Bronchial epithelial cell (primary cell): ENCODE measurements at regions not wholly inside any gene's neighbourhood (a gene's known extent, or its start where the extent isn't known, plus 50 kb on each side); places are given as distances from the start of the nearest gene placed in this dataset.
"Not testable (repeated sequence)": the region's sequence is repeated elsewhere in the genome, so short reads cannot be mapped to it uniquely, and the experiment has no call there.

Experiments
- DNase-seq: peaks from one replicate; pipeline ENCODE4 v3.0.0-alpha.2; 2010; ENCODE audit warnings: low read depth
- FAIRE-seq: peaks from 2 replicates; lab custom pipeline; 2011; peaks lifted over from hg19 to GRCh38; lab: Jason Lieb, UNC
- H3K27me3 ChIP-seq: 2 replicates; pipeline ENCODE4 v1.5.1; 2011; ENCODE audit warnings: low read length; ENCODE audit not compliant: control insufficient read depth, insufficient read depth
- H3K36me3 ChIP-seq: 2 replicates; pipeline ENCODE4 v1.5.1; 2011; ENCODE audit warnings: low read length; ENCODE audit not compliant: control insufficient read depth, insufficient read depth
- H3K4me3 ChIP-seq: 2 replicates; pipeline ENCODE4 v1.5.1; 2011; ENCODE audit warnings: mild to moderate bottlenecking, low read depth, low read length, control low read depth
- TF ChIP-seq, protein P1 (sequence below): IDR thresholded peaks from 2 replicates; pipeline ENCODE4 v1.5.1; 2011; ENCODE audit warnings: mild to moderate bottlenecking, moderate library complexity, low read length, control low read depth, inconsistent platforms; ENCODE audit not compliant: insufficient read depth, severe bottlenecking

DNA sequence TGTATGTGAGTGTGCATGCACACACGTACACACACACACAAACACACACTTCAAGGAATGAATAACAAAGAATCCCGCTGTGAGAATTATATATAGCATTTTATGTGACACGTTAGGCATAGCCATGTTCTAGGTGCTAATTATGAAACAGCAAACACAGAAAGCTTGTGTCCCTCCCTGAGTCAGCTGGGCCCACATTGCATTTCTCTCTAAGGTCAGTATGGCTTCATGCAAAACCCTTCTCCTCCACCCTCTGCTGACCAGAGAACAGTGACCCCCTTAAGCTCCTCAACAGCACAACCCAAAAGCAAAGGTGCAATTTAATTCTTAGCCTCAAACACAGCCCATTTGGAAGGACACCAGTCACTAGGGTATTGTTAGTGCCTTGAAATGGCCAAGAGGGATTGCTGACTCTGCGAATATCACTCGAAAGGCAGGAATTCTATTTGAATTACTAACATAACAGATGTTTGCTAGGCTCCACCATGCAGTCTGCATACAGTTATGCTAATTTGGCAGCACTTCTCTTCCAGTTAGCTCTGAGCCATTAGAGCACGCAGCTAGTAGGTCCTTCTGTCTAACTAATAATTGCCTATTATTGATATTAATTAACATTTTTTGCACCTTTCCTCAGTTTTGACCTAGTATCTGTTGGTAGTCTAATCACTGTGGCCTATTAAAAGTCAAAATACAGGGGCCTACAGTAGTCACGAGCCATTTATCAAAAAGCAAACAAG is 149.0 kb downstream of the LNPK start:
- FAIRE-seq, result no peak
- DNase-seq, result no peak
- TF ChIP-seq, protein P1, sequence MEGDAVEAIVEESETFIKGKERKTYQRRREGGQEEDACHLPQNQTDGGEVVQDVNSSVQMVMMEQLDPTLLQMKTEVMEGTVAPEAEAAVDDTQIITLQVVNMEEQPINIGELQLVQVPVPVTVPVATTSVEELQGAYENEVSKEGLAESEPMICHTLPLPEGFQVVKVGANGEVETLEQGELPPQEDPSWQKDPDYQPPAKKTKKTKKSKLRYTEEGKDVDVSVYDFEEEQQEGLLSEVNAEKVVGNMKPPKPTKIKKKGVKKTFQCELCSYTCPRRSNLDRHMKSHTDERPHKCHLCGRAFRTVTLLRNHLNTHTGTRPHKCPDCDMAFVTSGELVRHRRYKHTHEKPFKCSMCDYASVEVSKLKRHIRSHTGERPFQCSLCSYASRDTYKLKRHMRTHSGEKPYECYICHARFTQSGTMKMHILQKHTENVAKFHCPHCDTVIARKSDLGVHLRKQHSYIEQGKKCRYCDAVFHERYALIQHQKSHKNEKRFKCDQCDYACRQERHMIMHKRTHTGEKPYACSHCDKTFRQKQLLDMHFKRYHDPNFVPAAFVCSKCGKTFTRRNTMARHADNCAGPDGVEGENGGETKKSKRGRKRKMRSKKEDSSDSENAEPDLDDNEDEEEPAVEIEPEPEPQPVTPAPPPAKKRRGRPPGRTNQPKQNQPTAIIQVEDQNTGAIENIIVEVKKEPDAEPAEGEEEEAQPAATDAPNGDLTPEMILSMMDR, result no peak

DNA sequence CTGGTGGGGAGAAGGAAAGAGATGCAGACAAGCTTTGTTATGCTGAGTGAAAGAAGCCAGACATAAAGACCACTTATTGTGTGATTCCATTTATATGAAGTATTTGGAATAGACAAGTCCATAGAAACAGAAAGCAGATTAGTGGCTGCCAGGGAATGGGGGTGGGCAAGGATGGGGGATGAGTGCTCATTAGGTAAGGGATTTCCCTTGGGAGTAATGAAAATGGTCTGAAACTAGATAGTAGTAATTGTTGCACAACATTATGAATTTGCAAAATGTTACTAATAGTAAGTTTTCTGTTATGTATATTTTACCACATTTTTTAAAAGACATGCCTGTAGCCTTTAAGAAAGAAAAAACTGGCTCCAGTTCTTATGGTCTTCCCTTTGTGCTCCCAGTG is 154.9 kb downstream of the LNPK start:
- no peak for FAIRE-seq
- H3K4me3 ChIP-seq, result no peak overlapping the region
- no peaks in the 10 kb centered on the region for H3K27me3 ChIP-seq
- no peak for DNase-seq
- no peaks in the 10 kb centered on the region for H3K36me3 ChIP-seq
- TF ChIP-seq, protein P1, result no peak

More for the DNA sequence above, 149.0 kb downstream of the LNPK start:
- Histone ChIP-seq H3K4me3 (no peak overlapping the region), H3K36me3 (no peaks in the 10 kb centered on the region), H3K27me3 (no peaks in the 10 kb centered on the region)

DNA sequence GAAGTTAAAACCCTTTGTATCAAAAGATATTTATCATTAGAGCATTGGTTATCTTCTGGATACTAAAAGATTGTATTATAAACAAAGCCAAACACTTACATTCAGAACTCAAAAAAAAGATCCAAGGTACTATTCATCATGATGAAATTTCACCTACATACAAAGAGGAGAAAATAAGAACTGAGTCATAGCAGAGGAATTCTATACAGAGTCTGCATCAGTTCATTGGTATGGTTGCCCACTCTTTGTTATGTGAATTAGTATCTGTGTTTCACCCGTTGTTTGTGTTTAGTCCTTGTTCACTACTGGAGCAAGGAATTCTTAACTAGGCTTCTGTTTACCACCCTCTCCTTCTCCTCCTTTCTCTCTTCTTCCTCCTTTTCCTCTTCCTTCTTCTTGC is 157.9 kb downstream of the LNPK start:
- no peaks in the 10 kb centered on the region for H3K27me3 ChIP-seq
- DNase-seq, result peak; percentile 91
- FAIRE-seq, result no peak
- H3K36me3 ChIP-seq, result no peaks in the 10 kb centered on the region
- TF ChIP-seq, protein P1, result no peak
- H3K4me3 ChIP-seq, result no peak overlapping the region

DNA sequence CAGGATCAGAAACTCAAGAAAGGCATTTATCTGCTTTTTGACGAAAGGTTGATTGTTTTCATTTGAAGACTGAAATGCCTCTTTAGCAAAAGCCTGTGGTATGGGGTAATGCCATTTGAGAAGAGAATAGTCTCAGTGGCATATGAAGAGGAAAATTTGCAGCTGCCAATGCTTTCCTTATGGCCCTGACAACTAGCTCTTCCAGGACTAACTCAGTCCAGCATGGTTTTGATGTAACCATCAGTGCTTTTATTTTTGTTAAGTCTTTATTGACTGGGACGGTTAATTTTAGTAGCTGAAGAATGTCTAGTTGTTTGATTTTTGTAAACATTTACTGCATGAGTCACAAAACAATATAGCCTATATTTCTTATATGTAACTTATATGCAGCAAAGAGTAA is 158.4 kb downstream of the LNPK start:
- no peak overlapping the region for H3K4me3 ChIP-seq
- TF ChIP-seq, protein P1, result no peak
- no peaks in the 10 kb centered on the region for H3K27me3 ChIP-seq
- no peaks in the 10 kb centered on the region for H3K36me3 ChIP-seq
- FAIRE-seq (no peak), DNase-seq (no peak)

DNA sequence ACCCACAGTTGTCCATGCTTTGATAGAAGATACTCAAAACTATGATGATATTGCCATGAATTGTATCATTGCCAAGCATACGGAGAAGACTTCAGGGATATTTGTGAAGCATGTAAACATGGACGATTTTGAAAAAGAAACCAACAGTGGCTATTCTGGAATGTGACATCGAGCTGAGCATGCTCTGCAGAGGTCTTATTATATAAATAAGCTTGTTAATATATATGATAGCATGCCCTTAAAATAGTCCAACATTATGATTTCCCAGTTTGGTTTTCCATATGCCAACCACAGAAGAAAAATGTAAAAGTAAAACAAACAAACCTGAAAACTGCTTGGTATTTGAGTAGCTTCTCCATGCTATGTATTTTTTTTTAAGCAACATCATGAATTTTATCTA is 159.1 kb downstream of the LNPK start:
- no peaks in the 10 kb centered on the region for H3K27me3 ChIP-seq
- no peaks in the 10 kb centered on the region for H3K36me3 ChIP-seq
- no peak for DNase-seq
- TF ChIP-seq, protein P1, result no peak
- no peak for FAIRE-seq
- H3K4me3 ChIP-seq, result no peak overlapping the region

DNA sequence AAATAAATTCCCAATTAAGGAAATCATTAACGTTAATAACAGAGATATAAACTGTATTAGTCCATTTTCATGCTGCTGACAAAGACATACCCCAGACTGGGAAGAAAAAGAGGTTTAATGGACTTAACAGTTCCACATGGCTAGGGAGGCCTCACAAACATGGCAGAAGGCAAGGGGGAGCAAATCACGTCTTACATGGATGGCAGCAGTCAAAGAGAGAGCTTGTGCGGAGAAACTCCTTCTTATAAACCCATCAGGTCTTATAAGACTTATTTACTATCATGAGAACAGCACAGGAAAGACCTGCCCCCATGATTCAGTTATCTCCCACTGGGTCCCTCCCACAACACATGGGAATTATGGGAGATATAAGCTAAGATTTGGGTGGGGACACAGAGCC is 161.3 kb downstream of the LNPK start:
- H3K36me3 ChIP-seq, DNase-seq, H3K4me3 ChIP-seq, H3K27me3 ChIP-seq, FAIRE-seq: not testable (repeated sequence)
